HepG2 (cell line): ENCODE measurements at regions not wholly inside any gene's neighbourhood (a gene's known extent, or its start where the extent isn't known, plus 50 kb on each side); places are given as distances from the start of the nearest gene placed in this dataset.

Experiments
- ATAC-seq: fragments of 200-7000 bp; cut with Tn5 transposase; 3 replicates; pipeline ENCODE4 v1.9.1; 2020; ENCODE audit warnings: mild to moderate bottlenecking, moderate library complexity
- BruUV-seq: library from RNA; stranded (reverse); fragments of 400-500 nt; replicated peaks from 2 replicates; lab custom pipeline; 2021; lab: Mats Ljungman, UMichigan
- CTCF ChIA-PET: fragments of 300-600 bp; formaldehyde crosslinking; extraction: SDS; loops from one replicate; lab custom pipeline; 2021; ENCODE audit warnings: low total read pairs, inconsistent platforms, low intra/inter-chr PET ratio; lab: Yijun Ruan, JAX
- POLR2A ChIA-PET: fragments of 350-600 bp; sonication (Branson Sonifier 250); formaldehyde crosslinking; loops from one replicate; lab custom pipeline; 2020; ENCODE audit warnings: antibody characterized with exemption, inconsistent platforms; lab: Yijun Ruan, JAX
- DNase-seq: peaks from one replicate; pipeline ENCODE4 v3.0.0-alpha.2; 2015; ENCODE audit warnings: low spot score
- FAIRE-seq: peaks from 3 replicates; lab custom pipeline; 2011; peaks lifted over from hg19 to GRCh38; lab: Jason Lieb, UNC
- H2AFZ ChIP-seq: one replicate; pipeline ENCODE4 v1.6.1; 2011; ENCODE audit warnings: low read length, inconsistent platforms
- H3K27ac ChIP-seq: fragments of 300-600 bp; 3 replicates; pipeline ENCODE4 v1.8.0; 2011; ENCODE audit warnings: mixed run types, mild to moderate bottlenecking, mixed read lengths, low read length, inconsistent platforms; ENCODE audit not compliant: insufficient read depth; ENCODE audit errors: extremely low read length
- H3K27me3 ChIP-seq, 2 experiments: fragments of 200-600 bp in 1 of 2; 2 replicates in 1 of 2; 3 replicates in 1 of 2; pipeline versions ENCODE4 v1.6.0 to v1.8.0; 2011; ENCODE audit warnings: low read length in 2 of 2, mild to moderate bottlenecking in 2 of 2, moderate library complexity in 2 of 2, inconsistent platforms in 1 of 2; ENCODE audit not compliant: insufficient read depth in 2 of 2, control insufficient read depth in 1 of 2
- H3K36me3 ChIP-seq, 2 experiments: fragments of 200-600 bp in 1 of 2; replicated peaks in 1 of 2; 2 replicates in 1 of 2; 3 replicates in 1 of 2; pipeline versions ENCODE4 v1.5.1 to v1.8.0; 2011; ENCODE audit warnings: low read length in 2 of 2, inconsistent platforms in 1 of 2; ENCODE audit not compliant: insufficient read depth in 2 of 2, control insufficient read depth in 1 of 2
- H3K4me1 ChIP-seq: 2 replicates; pipeline ENCODE4 v1.5.1; 2012; ENCODE audit warnings: low read length, inconsistent platforms; ENCODE audit not compliant: insufficient read depth
- H3K4me2 ChIP-seq: 2 replicates; pipeline ENCODE4 v1.6.0; 2011; ENCODE audit warnings: low read depth, low read length, inconsistent platforms
- H3K4me3 ChIP-seq, 3 experiments: fragments of 200-600 bp in 1 of 3; sonication (generic), shearing (Covaris generic) in 1 of 3; replicated peaks in 1 of 3; 2 replicates each; pipeline ENCODE4 v1.5.1; 2011 to 2016; ENCODE audit warnings: low read length in 3 of 3, inconsistent platforms in 2 of 3, low read depth in 2 of 3, mild to moderate bottlenecking in 2 of 3, control low read depth in 1 of 3, mixed read lengths in 1 of 3; ENCODE audit not compliant: insufficient read depth in 1 of 3
- H3K79me2 ChIP-seq: one replicate; pipeline ENCODE4 v1.6.1; 2011; ENCODE audit warnings: low read length, inconsistent platforms; ENCODE audit not compliant: insufficient read depth
- H3K9ac ChIP-seq: 2 replicates; pipeline ENCODE4 v1.6.0; 2011; ENCODE audit warnings: mild to moderate bottlenecking, low read depth, low read length, inconsistent platforms; ENCODE audit not compliant: insufficient read depth
- H3K9me3 ChIP-seq: 2 replicates; pipeline ENCODE4 v1.5.1; 2012; ENCODE audit warnings: mild to moderate bottlenecking, low read length
- H4K20me1 ChIP-seq: 2 replicates; pipeline ENCODE4 v1.6.0; 2011; ENCODE audit warnings: inconsistent platforms, mild to moderate bottlenecking, low read length, moderate library complexity; ENCODE audit not compliant: insufficient read depth
- CAMTA2 ChIP-seq: sonication (generic); formaldehyde crosslinking; IDR thresholded peaks from 2 replicates; pipeline ENCODE4 v1.4.0; 2020; ENCODE audit warnings: mild to moderate bottlenecking, missing genetic modification reagents, borderline replicate concordance
- CENPX ChIP-seq: sonication (generic); formaldehyde crosslinking; IDR thresholded peaks from 2 replicates; pipeline ENCODE4 v1.9.0; 2021; ENCODE audit warnings: mild to moderate bottlenecking, missing genetic modification reagents, moderate library complexity
- FOXM1 ChIP-seq: sonication (generic); formaldehyde crosslinking; IDR thresholded peaks from 2 replicates; pipeline ENCODE4 v1.5.0; 2020; ENCODE audit warnings: missing genetic modification reagents
- MAFF ChIP-seq: IDR thresholded peaks from 2 replicates; pipeline ENCODE4 v1.6.1; 2011; ENCODE audit warnings: low read depth, low read length, improper control_type of control experiment
- MAFK ChIP-seq, 2 experiments: IDR thresholded peaks in 1 of 2; conservative IDR thresholded peaks in 1 of 2; 2 replicates each; pipeline ENCODE4 v1.6.1; 2011; ENCODE audit warnings: improper control_type of control experiment in 2 of 2, low read length in 2 of 2
- MED1 ChIP-seq: sonication (generic); formaldehyde crosslinking; IDR thresholded peaks from 2 replicates; pipeline ENCODE4 v1.4.0; 2020; ENCODE audit warnings: missing genetic modification reagents
- MXD4 ChIP-seq: IDR thresholded peaks from 2 replicates; pipeline ENCODE4 v1.6.1; 2016; ENCODE audit warnings: mild to moderate bottlenecking, missing biosample characterization, missing genetic modification reagents
- MYC ChIP-seq: sonication (generic); formaldehyde crosslinking; IDR thresholded peaks from 2 replicates; pipeline ENCODE4 v1.9.0; 2021; ENCODE audit warnings: missing genetic modification reagents, borderline replicate concordance
- SIN3B ChIP-seq: fragments of 150-350 bp; IDR thresholded peaks from 2 replicates; pipeline ENCODE4 v1.6.1; 2014; ENCODE audit warnings: low read length
- SRY ChIP-seq: sonication (generic); formaldehyde crosslinking; IDR thresholded peaks from 2 replicates; pipeline ENCODE4 v1.8.0; 2022; ENCODE audit warnings: mild to moderate bottlenecking, missing genetic modification reagents
- TMF1 ChIP-seq: sonication (generic); formaldehyde crosslinking; IDR thresholded peaks from 2 replicates; pipeline ENCODE4 v1.8.1; 2022; ENCODE audit warnings: low read depth, missing genetic modification reagents
- TRIM24 ChIP-seq: sonication (generic); formaldehyde crosslinking; IDR thresholded peaks from 2 replicates; pipeline ENCODE4 v1.8.0; 2022; ENCODE audit warnings: mild to moderate bottlenecking, missing genetic modification reagents
- ZNF326 ChIP-seq: sonication (generic); formaldehyde crosslinking; IDR thresholded peaks from 2 replicates; pipeline ENCODE4 v1.4.0; 2020; ENCODE audit warnings: missing genetic modification reagents, borderline replicate concordance
- ZNF552 ChIP-seq: sonication (generic); formaldehyde crosslinking; IDR thresholded peaks from 2 replicates; pipeline ENCODE4 v1.9.0; 2022; ENCODE audit warnings: missing genetic modification reagents, mild to moderate bottlenecking, borderline replicate concordance
- WGBS: methylation state at CpG from one replicate; pipeline ENCODE4 v1.1.6; 2017; ENCODE audit warnings: low lambda C conversion rate; 5-methylcytosine and 5-hydroxymethylcytosine counted together
- in situ Hi-C: cut with HindIII; loops from 2 replicates; pipeline ENCODE4 v1.10.0; 2017; ENCODE audit warnings: low pct_unique_long_range_greater_than_20kb; ENCODE audit not compliant: extremely low pct_ligation_motif_present
- intact Hi-C: fragments of 100-400 bp; cut with micrococcal nuclease; formaldehyde crosslinking; loops from one replicate; pipeline ENCODE4 v1.10.0; 2022; ENCODE audit not compliant: unreplicated experiment
- TF ChIP-seq, protein P1 (sequence below): sonication (generic); formaldehyde crosslinking; conservative IDR thresholded peaks from 2 replicates; pipeline ENCODE4 v1.4.0; 2020; ENCODE audit warnings: missing genetic modification reagents
- TF ChIP-seq, protein P2 (sequence below): sonication (generic); formaldehyde crosslinking; IDR thresholded peaks from 2 replicates; pipeline ENCODE4 v1.4.0; 2020; ENCODE audit warnings: missing genetic modification reagents
- TF ChIP-seq, protein P3 (sequence below): IDR thresholded peaks from 2 replicates; pipeline ENCODE4 v1.6.1; 2012; ENCODE audit warnings: low read length, improper control_type of control experiment

DNA sequence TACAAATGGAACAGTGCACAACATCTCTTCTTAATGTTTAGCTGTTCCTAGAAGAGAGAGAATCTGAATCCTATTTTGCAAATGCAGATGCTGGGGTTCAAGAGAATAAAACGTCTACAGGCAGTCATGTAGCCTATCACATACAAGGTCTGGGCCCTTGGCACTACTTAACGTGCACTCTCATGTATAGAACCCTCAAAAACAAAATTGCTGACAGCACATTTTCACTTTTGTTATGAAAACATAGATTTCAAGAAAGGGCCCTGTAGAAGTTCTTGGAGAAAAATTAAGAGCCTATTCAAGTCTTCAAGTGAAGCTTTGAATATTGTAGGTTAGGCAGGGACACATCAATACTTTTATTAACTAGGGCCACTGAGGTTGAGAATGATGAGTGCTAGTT, 504.3 kb upstream of the FAM98A start:
- no peaks in the 10 kb centered on the region for H3K79me2 ChIP-seq
- WGBS = 2% methylated on average over 2 of the region's 2 CpGs
- H3K36me3 ChIP-seq = no peaks in the 10 kb centered on the region
- in situ Hi-C loops (no loop called here), intact Hi-C loops (no loop called here)
- no peak overlapping the region for H3K4me2 ChIP-seq
- DNase-seq (no peak), FAIRE-seq (no peak), ATAC-seq (no peak)
- TF ChIP-seq MED1 (CRISPR knock-in tag) (no peak), TMF1 (no peak), MAFF (peak; percentile 91), FOXM1 (no peak), CENPX (no peak), MAFK (conservative IDR thresholded peaks at IDR 0.05 in 1 of 2, IDR thresholded peaks at IDR 0.05 in 1 of 2; ENCODE audit: low read length in 2 of 2) (peak; percentile 93 to 96), MXD4 (CRISPR knock-in tag) (no peak), ZNF552 (CRISPR knock-in tag) (no peak)
- TF ChIP-seq, protein P1, sequence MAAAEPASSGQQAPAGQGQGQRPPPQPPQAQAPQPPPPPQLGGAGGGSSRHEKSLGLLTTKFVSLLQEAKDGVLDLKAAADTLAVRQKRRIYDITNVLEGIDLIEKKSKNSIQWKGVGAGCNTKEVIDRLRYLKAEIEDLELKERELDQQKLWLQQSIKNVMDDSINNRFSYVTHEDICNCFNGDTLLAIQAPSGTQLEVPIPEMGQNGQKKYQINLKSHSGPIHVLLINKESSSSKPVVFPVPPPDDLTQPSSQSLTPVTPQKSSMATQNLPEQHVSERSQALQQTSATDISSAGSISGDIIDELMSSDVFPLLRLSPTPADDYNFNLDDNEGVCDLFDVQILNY = no peak
- H3K4me1 ChIP-seq = no peaks in the 10 kb centered on the region
- H3K9me3 ChIP-seq = no peaks in the 10 kb centered on the region
- H3K4me3 ChIP-seq = no peak overlapping the region
- H2AFZ ChIP-seq = no peak overlapping the region
- H3K9ac ChIP-seq = no peak overlapping the region
- ChIA-PET CTCF (no interaction called here), POLR2A (no interaction called here)
- H4K20me1 ChIP-seq = no peaks in the 10 kb centered on the region
- no peak overlapping the region for H3K27ac ChIP-seq
- BruUV-seq = no TSS peak
- no peaks in the 10 kb centered on the region for H3K27me3 ChIP-seq

DNA sequence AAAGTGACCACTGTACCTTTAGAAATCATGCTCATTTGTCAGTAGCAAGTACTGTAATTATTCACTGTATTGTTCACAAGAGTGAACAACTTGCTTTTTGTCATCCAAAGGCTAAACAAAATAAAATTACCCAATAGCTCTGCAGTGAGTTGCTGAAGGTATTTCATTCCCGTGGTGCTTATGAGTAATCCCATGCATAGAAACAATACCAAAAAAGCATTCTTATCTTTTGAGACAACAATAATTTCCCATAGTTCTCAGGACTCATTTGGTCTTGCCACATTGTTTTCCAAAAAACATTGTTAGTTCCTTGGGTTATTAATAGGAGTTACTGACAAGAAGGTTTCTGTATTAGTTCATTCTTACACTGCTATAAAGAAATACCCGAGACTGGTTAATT, 503.2 kb upstream of the FAM98A start:
- Histone ChIP-seq H3K27me3 (no peaks in the 10 kb centered on the region), H4K20me1 (no peaks in the 10 kb centered on the region), H2AFZ (no peak overlapping the region), H3K4me3 (no peak overlapping the region), H3K9me3 (no peaks in the 10 kb centered on the region), H3K4me1 (no peaks in the 10 kb centered on the region), H3K79me2 (no peaks in the 10 kb centered on the region), H3K4me2 (no peak overlapping the region), H3K27ac (no peak overlapping the region), H3K9ac (no peak overlapping the region), H3K36me3 (no peaks in the 10 kb centered on the region)
- POLR2A ChIA-PET = no interaction called here
- FAIRE-seq (no peak), DNase-seq (no peak), ATAC-seq (no peak)
- BruUV-seq = no TSS peak
- in situ Hi-C loops = no loop called here
- CTCF ChIA-PET = no interaction called here
- 5% methylated on average over 2 of the region's 2 CpGs for WGBS
- intact Hi-C loops = no loop called here
- TF ChIP-seq SIN3B (no peak), SRY (CRISPR knock-in tag) (no peak), MYC (CRISPR knock-in tag) (no peak), ZNF326 (CRISPR knock-in tag) (no peak), TRIM24 (CRISPR knock-in tag) (no peak), CAMTA2 (CRISPR knock-in tag) (no peak)
- TF ChIP-seq, protein P2, sequence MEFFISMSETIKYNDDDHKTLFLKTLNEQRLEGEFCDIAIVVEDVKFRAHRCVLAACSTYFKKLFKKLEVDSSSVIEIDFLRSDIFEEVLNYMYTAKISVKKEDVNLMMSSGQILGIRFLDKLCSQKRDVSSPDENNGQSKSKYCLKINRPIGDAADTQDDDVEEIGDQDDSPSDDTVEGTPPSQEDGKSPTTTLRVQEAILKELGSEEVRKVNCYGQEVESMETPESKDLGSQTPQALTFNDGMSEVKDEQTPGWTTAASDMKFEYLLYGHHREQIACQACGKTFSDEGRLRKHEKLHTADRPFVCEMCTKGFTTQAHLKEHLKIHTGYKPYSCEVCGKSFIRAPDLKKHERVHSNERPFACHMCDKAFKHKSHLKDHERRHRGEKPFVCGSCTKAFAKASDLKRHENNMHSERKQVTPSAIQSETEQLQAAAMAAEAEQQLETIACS = no peak
- TF ChIP-seq, protein P3, sequence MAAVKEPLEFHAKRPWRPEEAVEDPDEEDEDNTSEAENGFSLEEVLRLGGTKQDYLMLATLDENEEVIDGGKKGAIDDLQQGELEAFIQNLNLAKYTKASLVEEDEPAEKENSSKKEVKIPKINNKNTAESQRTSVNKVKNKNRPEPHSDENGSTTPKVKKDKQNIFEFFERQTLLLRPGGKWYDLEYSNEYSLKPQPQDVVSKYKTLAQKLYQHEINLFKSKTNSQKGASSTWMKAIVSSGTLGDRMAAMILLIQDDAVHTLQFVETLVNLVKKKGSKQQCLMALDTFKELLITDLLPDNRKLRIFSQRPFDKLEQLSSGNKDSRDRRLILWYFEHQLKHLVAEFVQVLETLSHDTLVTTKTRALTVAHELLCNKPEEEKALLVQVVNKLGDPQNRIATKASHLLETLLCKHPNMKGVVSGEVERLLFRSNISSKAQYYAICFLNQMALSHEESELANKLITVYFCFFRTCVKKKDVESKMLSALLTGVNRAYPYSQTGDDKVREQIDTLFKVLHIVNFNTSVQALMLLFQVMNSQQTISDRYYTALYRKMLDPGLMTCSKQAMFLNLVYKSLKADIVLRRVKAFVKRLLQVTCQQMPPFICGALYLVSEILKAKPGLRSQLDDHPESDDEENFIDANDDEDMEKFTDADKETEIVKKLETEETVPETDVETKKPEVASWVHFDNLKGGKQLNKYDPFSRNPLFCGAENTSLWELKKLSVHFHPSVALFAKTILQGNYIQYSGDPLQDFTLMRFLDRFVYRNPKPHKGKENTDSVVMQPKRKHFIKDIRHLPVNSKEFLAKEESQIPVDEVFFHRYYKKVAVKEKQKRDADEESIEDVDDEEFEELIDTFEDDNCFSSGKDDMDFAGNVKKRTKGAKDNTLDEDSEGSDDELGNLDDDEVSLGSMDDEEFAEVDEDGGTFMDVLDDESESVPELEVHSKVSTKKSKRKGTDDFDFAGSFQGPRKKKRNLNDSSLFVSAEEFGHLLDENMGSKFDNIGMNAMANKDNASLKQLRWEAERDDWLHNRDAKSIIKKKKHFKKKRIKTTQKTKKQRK = no peak
